Smooth muscle cell (in vitro differentiated cells): ENCODE measurements at regions not wholly inside any gene's neighbourhood (a gene's known extent, or its start where the extent isn't known, plus 50 kb on each side); places are given as distances from the start of the nearest gene placed in this dataset.

ENCODE experiments used
- DNase-seq: peaks from one replicate; lab custom pipeline; 2025; ENCODE audit not compliant: unreplicated experiment; lab: John Stamatoyannopoulos, UW
- H2AFZ ChIP-seq: fragments of 200-600 bp; sonication (generic); 2 replicates; pipeline ENCODE4 v1.6.0; 2016; ENCODE audit warnings: antibody characterized with exemption, low read depth, mild to moderate bottlenecking
- H3F3A ChIP-seq: fragments of 200-600 bp; sonication (generic); 2 replicates; pipeline ENCODE4 v1.6.0; 2017; ENCODE audit warnings: antibody characterized with exemption, low read depth
- H3K27ac ChIP-seq: fragments of 200-600 bp; sonication (generic); 2 replicates; pipeline ENCODE4 v1.5.1; 2016; ENCODE audit warnings: low read depth, mild to moderate bottlenecking
- H3K27me3 ChIP-seq: fragments of 200-600 bp; sonication (generic); 2 replicates; pipeline ENCODE4 v1.6.1; 2016; ENCODE audit warnings: low read depth, mild to moderate bottlenecking
- H3K36me3 ChIP-seq: fragments of 200-600 bp; sonication (generic); 2 replicates; pipeline ENCODE4 v1.5.1; 2016; ENCODE audit warnings: low read depth
- H3K4me1 ChIP-seq: fragments of 200-600 bp; sonication (generic); 2 replicates; pipeline ENCODE4 v1.5.1; 2016; ENCODE audit warnings: low read depth
- H3K4me2 ChIP-seq: fragments of 200-600 bp; sonication (generic); 2 replicates; pipeline ENCODE4 v1.6.0; 2016; ENCODE audit warnings: mild to moderate bottlenecking
- H3K4me3 ChIP-seq: fragments of 200-600 bp; sonication (generic); 2 replicates; pipeline ENCODE4 v1.5.1; 2016; ENCODE audit warnings: mild to moderate bottlenecking
- H3K79me2 ChIP-seq: fragments of 200-600 bp; sonication (generic); 2 replicates; pipeline ENCODE4 v1.6.0; 2016; ENCODE audit warnings: low read depth, mild to moderate bottlenecking
- H3K9ac ChIP-seq: fragments of 200-600 bp; sonication (generic); 2 replicates; pipeline ENCODE4 v1.6.0; 2016; ENCODE audit warnings: low read depth
- H3K9me3 ChIP-seq: fragments of 200-600 bp; sonication (generic); replicated peaks from 2 replicates; pipeline ENCODE4 v1.5.1; 2016; ENCODE audit warnings: low read depth
- H4K20me1 ChIP-seq: fragments of 200-600 bp; sonication (generic); 2 replicates; pipeline ENCODE4 v1.6.0; 2016; ENCODE audit warnings: low read depth
- CTCF ChIP-seq: fragments of 200-600 bp; sonication (generic); IDR thresholded peaks from 2 replicates; pipeline ENCODE4 v1.5.1; 2017; ENCODE audit warnings: borderline replicate concordance, mild to moderate bottlenecking, antibody characterized with exemption; ENCODE audit not compliant: insufficient read depth, poor library complexity, severe bottlenecking
- WGBS: methylation state at CpG from one replicate; pipeline ENCODE4 v1.1.7; 2016; ENCODE audit warnings: low lambda C conversion rate; 5-methylcytosine and 5-hydroxymethylcytosine counted together

GRCh38 chr3:162677475-162677874, 1180.9 kb downstream of the OTOL1 start:
- H3K79me2 ChIP-seq = no peaks in the 10 kb centered on the region
- H3K9ac ChIP-seq = no peak overlapping the region
- H3K36me3 ChIP-seq = no peaks in the 10 kb centered on the region
- no peaks in the 10 kb centered on the region for H3K27me3 ChIP-seq
- H3K9me3 ChIP-seq = no peaks in the 10 kb centered on the region
- H4K20me1 ChIP-seq = no peaks in the 10 kb centered on the region
- no peaks in the 10 kb centered on the region for H3F3A ChIP-seq
- no peak overlapping the region for H3K4me2 ChIP-seq
- no peak overlapping the region for H2AFZ ChIP-seq
- 97% methylated on average over 1 of the region's 1 CpG for WGBS
- no peak for TF ChIP-seq CTCF
- H3K4me3 ChIP-seq = no peak overlapping the region
- DNase-seq = no peak
- H3K27ac ChIP-seq = no peak overlapping the region
- no peaks in the 10 kb centered on the region for H3K4me1 ChIP-seq

GRCh38 chr3:162678941-162679340, 1182.3 kb downstream of the OTOL1 start:
- TF ChIP-seq CTCF = no peak
- Histone ChIP-seq H3K79me2 (no peaks in the 10 kb centered on the region), H3K4me1 (no peaks in the 10 kb centered on the region), H3K9me3 (no peaks in the 10 kb centered on the region), H3K4me2 (no peak overlapping the region), H3K27ac (no peak overlapping the region), H3K27me3 (no peaks in the 10 kb centered on the region), H3K4me3 (no peak overlapping the region), H3F3A (no peaks in the 10 kb centered on the region), H2AFZ (no peak overlapping the region), H4K20me1 (no peaks in the 10 kb centered on the region), H3K9ac (no peak overlapping the region), H3K36me3 (no peaks in the 10 kb centered on the region)
- DNase-seq = no peak
- 88% methylated on average over 2 of the region's 2 CpGs for WGBS

- H3K36me3 ChIP-seq = no peaks in the 10 kb centered on the region
- H3F3A ChIP-seq = no peaks in the 10 kb centered on the region
- H3K79me2 ChIP-seq = no peaks in the 10 kb centered on the region
- H3K9me3 ChIP-seq = no peaks in the 10 kb centered on the region
- no peak overlapping the region for H3K27ac ChIP-seq
- no peaks in the 10 kb centered on the region for H3K4me1 ChIP-seq
- H3K4me3 ChIP-seq = no peak overlapping the region
- no peak overlapping the region for H3K4me2 ChIP-seq
- no peak overlapping the region for H2AFZ ChIP-seq
- H4K20me1 ChIP-seq = no peaks in the 10 kb centered on the region
- DNase-seq = no peak
- no peak overlapping the region for H3K9ac ChIP-seq
- no peaks in the 10 kb centered on the region for H3K27me3 ChIP-seq
- 65% methylated on average over 3 of the region's 3 CpGs for WGBS
- no peak for TF ChIP-seq CTCF
Observed at GRCh38 chr3:162684260-162684659, 1187.7 kb downstream of the OTOL1 start.

- no peaks in the 10 kb centered on the region for H3K27me3 ChIP-seq
- no peak for TF ChIP-seq CTCF
- WGBS = 93% methylated on average over 1 of the region's 1 CpG
Observed at GRCh38 chr3:162699291-162699690, 1202.7 kb downstream of the OTOL1 start.

More at GRCh38 chr3:162699291-162699690, 1202.7 kb downstream of the OTOL1 start:
- no peak overlapping the region for H3K27ac ChIP-seq
- no peaks in the 10 kb centered on the region for H4K20me1 ChIP-seq
- no peak overlapping the region for H3K9ac ChIP-seq
- H3K36me3 ChIP-seq = no peaks in the 10 kb centered on the region
- no peaks in the 10 kb centered on the region for H3K9me3 ChIP-seq
- no peak for DNase-seq
- no peaks in the 10 kb centered on the region for H3F3A ChIP-seq
- no peak overlapping the region for H3K4me2 ChIP-seq
- H3K4me1 ChIP-seq = no peaks in the 10 kb centered on the region
- no peak overlapping the region for H2AFZ ChIP-seq
- no peak overlapping the region for H3K4me3 ChIP-seq
- H3K79me2 ChIP-seq = no peaks in the 10 kb centered on the region
